Hepatocyte (in vitro differentiated cells): ENCODE measurements at regions not wholly inside any gene's neighbourhood (a gene's known extent, or its start where the extent isn't known, plus 50 kb on each side); places are given as distances from the start of the nearest gene placed in this dataset.

Experiments used
- DNase-seq: peaks from one replicate; pipeline ENCODE4 v3.0.0-alpha.2; 2016; ENCODE audit warnings: low spot score
- H2AFZ ChIP-seq: fragments of 200-600 bp; sonication (generic); 2 replicates; pipeline ENCODE4 v1.6.0; 2016; ENCODE audit warnings: antibody characterized with exemption, mild to moderate bottlenecking
- H3K27ac ChIP-seq: fragments of 200-600 bp; sonication (generic); 2 replicates; pipeline ENCODE4 v1.5.1; 2016; ENCODE audit warnings: mild to moderate bottlenecking
- H3K27me3 ChIP-seq: fragments of 200-600 bp; sonication (generic); 2 replicates; pipeline ENCODE4 v1.6.1; 2016
- H3K36me3 ChIP-seq: fragments of 200-600 bp; sonication (generic); replicated peaks from 2 replicates; pipeline ENCODE4 v1.5.1; 2016; ENCODE audit warnings: low read depth; ENCODE audit not compliant: insufficient read depth
- H3K4me1 ChIP-seq: fragments of 200-600 bp; sonication (generic); 2 replicates; pipeline ENCODE4 v1.5.1; 2016; ENCODE audit warnings: mild to moderate bottlenecking, moderate library complexity; ENCODE audit not compliant: insufficient read depth
- H3K4me2 ChIP-seq: fragments of 200-600 bp; sonication (generic); 2 replicates; pipeline ENCODE4 v1.6.0; 2016
- H3K4me3 ChIP-seq: fragments of 200-600 bp; sonication (generic); 2 replicates; pipeline ENCODE4 v1.5.1; 2016; ENCODE audit warnings: mild to moderate bottlenecking
- H3K79me2 ChIP-seq: fragments of 200-600 bp; sonication (generic); 2 replicates; pipeline ENCODE4 v1.6.0; 2017; ENCODE audit warnings: mild to moderate bottlenecking
- H3K9me2 ChIP-seq: fragments of 200-600 bp; sonication (generic); replicated peaks from 2 replicates; pipeline ENCODE4 v1.6.0; 2017; ENCODE audit warnings: mild to moderate bottlenecking; ENCODE audit not compliant: insufficient read depth
- H3K9me3 ChIP-seq: fragments of 200-600 bp; sonication (generic); 2 replicates; pipeline ENCODE4 v1.5.1; 2016; ENCODE audit warnings: low read depth, mild to moderate bottlenecking
- H4K20me1 ChIP-seq: fragments of 200-600 bp; sonication (generic); 2 replicates; pipeline ENCODE4 v1.6.0; 2016; ENCODE audit warnings: mild to moderate bottlenecking; ENCODE audit not compliant: insufficient read depth, poor library complexity, severe bottlenecking
- EZH2 ChIP-seq: fragments of 200-600 bp; sonication (generic); IDR thresholded peaks from 2 replicates; pipeline ENCODE4 v1.6.1; 2016; ENCODE audit warnings: antibody characterized with exemption, mild to moderate bottlenecking, borderline replicate concordance
- EZH2phosphoT487 ChIP-seq: fragments of 200-600 bp; sonication (generic); IDR thresholded peaks from one replicate; pipeline ENCODE4 v1.6.1; 2018; ENCODE audit warnings: antibody characterized with exemption, mild to moderate bottlenecking, low read depth, moderate library complexity; ENCODE audit not compliant: unreplicated experiment, severe bottlenecking
- WGBS: methylation state at CpG from one replicate; pipeline ENCODE4 v1.1.6; 2016; ENCODE audit warnings: low lambda C conversion rate; ENCODE audit errors: missing lambda C conversion rate; 5-methylcytosine and 5-hydroxymethylcytosine counted together
- TF ChIP-seq, protein P1 (sequence below): fragments of 200-600 bp; sonication (generic); IDR thresholded peaks from 2 replicates; pipeline ENCODE4 v1.5.1; 2016; ENCODE audit warnings: antibody characterized with exemption, mild to moderate bottlenecking; ENCODE audit not compliant: poor library complexity

DNA sequence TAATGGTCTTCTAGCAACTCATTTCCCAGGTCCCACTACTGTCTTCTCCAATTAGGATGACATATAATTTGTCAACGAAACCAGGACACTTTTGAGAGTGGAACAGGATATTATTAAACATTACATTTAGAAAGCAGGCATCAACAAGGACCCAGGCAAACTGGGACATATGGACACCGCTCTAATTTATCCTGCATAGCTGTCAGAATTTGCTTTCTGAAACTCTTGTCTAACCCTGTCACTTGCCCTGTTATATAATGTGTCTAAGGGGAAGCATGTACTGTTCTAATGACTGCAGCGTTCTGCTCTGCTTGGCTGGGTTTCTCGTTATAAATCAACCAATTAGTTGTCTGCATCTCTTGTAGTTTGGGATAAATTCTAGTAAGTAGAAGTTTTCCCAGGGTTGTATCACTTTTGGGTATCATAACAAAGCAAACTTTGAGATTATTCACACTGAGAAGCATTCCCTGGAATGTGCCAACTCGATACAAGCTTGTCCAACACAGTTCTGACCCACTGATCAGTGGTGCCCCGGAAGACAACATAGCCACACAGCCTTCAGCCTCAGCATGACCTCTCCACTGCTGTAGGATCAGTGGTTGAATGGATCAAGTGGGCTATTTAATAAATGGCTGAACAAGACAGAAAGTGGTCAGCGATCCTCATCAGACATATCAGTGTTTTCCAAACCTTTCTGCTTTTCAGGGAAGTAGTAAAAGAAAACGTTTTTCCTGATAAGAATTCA is 228.1 kb downstream of the KIF20B start:
- H3K36me3 ChIP-seq: no peaks in the 10 kb centered on the region
- H3K27me3 ChIP-seq: no peaks in the 10 kb centered on the region
- no peak for DNase-seq
- H3K4me1 ChIP-seq: no peaks in the 10 kb centered on the region
- H3K4me3 ChIP-seq: no peak overlapping the region
- H3K9me2 ChIP-seq: no peaks in the 10 kb centered on the region
- H3K27ac ChIP-seq: no peak overlapping the region
- no peaks in the 10 kb centered on the region for H3K79me2 ChIP-seq
- no peaks in the 10 kb centered on the region for H3K9me3 ChIP-seq
- no peak for TF ChIP-seq EZH2
- no peak for TF ChIP-seq EZH2phosphoT487
- TF ChIP-seq, protein P1, sequence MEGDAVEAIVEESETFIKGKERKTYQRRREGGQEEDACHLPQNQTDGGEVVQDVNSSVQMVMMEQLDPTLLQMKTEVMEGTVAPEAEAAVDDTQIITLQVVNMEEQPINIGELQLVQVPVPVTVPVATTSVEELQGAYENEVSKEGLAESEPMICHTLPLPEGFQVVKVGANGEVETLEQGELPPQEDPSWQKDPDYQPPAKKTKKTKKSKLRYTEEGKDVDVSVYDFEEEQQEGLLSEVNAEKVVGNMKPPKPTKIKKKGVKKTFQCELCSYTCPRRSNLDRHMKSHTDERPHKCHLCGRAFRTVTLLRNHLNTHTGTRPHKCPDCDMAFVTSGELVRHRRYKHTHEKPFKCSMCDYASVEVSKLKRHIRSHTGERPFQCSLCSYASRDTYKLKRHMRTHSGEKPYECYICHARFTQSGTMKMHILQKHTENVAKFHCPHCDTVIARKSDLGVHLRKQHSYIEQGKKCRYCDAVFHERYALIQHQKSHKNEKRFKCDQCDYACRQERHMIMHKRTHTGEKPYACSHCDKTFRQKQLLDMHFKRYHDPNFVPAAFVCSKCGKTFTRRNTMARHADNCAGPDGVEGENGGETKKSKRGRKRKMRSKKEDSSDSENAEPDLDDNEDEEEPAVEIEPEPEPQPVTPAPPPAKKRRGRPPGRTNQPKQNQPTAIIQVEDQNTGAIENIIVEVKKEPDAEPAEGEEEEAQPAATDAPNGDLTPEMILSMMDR: no peak
- H2AFZ ChIP-seq: no peak overlapping the region
- H4K20me1 ChIP-seq: no peaks in the 10 kb centered on the region
- WGBS: 77% methylated on average over 8 of the region's 8 CpGs
- no peak overlapping the region for H3K4me2 ChIP-seq

DNA sequence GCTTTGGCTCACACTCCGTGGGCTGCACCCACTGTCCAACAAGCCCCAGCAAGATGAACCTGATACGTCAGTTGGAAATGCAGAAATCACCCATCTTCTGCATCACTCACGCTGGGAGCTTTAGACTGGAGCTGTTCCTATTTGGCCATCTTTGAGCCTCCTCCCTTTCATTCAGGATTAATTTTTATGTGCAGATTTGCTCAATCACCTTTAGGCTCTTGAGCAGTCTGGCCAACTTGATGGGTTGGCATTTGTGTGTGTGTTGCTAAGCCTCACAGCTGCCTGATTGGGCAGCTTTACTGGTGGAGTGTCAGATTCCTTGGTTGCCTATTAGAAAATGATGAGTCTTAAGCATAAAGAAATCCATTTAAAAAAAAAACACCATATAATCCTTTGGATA is 236.1 kb downstream of the KIF20B start:
- Histone ChIP-seq H3K9me3 (no peaks in the 10 kb centered on the region), H3K36me3 (no peaks in the 10 kb centered on the region), H3K4me2 (no peak overlapping the region), H3K9me2 (no peaks in the 10 kb centered on the region), H3K4me3 (no peak overlapping the region), H2AFZ (no peak overlapping the region), H4K20me1 (no peaks in the 10 kb centered on the region), H3K4me1 (no peaks in the 10 kb centered on the region), H3K79me2 (no peaks in the 10 kb centered on the region), H3K27me3 (no peaks in the 10 kb centered on the region), H3K27ac (no peak overlapping the region)
- no peak for DNase-seq
- WGBS: 93% methylated on average over 3 of the region's 3 CpGs
- no peak for TF ChIP-seq EZH2
- no peak for TF ChIP-seq EZH2phosphoT487

DNA sequence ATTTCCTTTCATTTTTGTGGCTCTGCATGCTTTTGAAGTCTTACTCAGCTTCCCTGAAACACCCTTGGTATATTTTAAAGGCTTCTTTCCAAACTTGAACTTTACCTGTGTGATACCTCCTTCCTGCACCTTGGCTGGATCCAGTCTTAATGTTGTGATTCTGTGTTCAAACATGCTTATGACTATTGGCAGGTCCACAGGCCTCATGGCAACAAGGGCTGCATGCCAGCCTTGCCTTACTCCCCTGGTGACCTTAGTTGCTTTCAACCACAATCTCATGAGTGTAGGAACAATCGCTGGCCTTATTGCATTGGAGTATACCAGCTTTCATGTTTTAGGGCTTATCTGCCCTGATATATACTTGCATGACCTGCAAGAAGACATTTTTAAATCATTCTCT is 238.7 kb downstream of the KIF20B start:
- Histone ChIP-seq H3K27ac (no peak overlapping the region), H3K4me1 (no peaks in the 10 kb centered on the region), H3K9me3 (no peaks in the 10 kb centered on the region), H3K79me2 (no peaks in the 10 kb centered on the region), H3K4me2 (no peak overlapping the region), H2AFZ (no peak overlapping the region), H3K9me2 (no peaks in the 10 kb centered on the region), H3K36me3 (no peaks in the 10 kb centered on the region), H4K20me1 (no peaks in the 10 kb centered on the region), H3K27me3 (no peaks in the 10 kb centered on the region), H3K4me3 (no peak overlapping the region)
- 100% methylated on average over 1 of the region's 1 CpG for WGBS
- no peak for DNase-seq
- TF ChIP-seq, protein P1: no peak
- TF ChIP-seq EZH2 (no peak), EZH2phosphoT487 (no peak)

DNA sequence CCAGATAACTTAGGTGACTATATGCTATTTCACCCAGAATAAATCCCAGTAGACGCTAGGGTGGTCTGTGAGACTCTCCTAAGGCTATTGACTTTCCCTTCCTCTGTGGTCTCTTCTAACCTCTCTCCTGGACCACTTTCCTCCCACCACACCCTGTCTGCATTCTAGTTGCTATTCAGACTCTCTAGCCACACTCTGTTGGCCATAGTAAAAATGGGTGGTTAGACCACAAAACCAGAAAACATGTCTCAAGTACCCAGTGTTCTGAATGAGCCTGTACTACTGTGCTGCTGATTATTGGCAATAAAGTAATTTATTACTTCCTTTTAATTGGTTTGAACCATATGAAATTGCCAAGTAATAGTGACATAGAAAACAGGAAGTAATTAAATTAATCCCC is 240.8 kb downstream of the KIF20B start:
- no peak for TF ChIP-seq EZH2
- TF ChIP-seq EZH2phosphoT487: no peak
- TF ChIP-seq, protein P1: no peak
- H2AFZ ChIP-seq: no peak overlapping the region

More for the DNA sequence above, 240.8 kb downstream of the KIF20B start:
- Histone ChIP-seq H3K4me2 (no peak overlapping the region), H3K27ac (no peak overlapping the region), H3K4me3 (no peak overlapping the region), H4K20me1 (no peaks in the 10 kb centered on the region), H3K27me3 (no peaks in the 10 kb centered on the region), H3K79me2 (no peaks in the 10 kb centered on the region), H3K9me2 (no peaks in the 10 kb centered on the region), H3K4me1 (no peaks in the 10 kb centered on the region), H3K9me3 (no peaks in the 10 kb centered on the region), H3K36me3 (no peaks in the 10 kb centered on the region)
- DNase-seq: no peak
- WGBS: 0% methylated on average over 1 of the region's 1 CpG
